ENCODE measurements at regions not wholly inside any gene's neighbourhood (a gene's known extent, or its start where the extent isn't known, plus 50 kb on each side); places are given as distances from the start of the nearest gene placed in this dataset.

- TF ChIP-seq REST (tag by site-specific recombination; IDR thresholded peaks at IDR 0.05) (no peak), CTCF (tag by site-specific recombination; IDR thresholded peaks at IDR 0.05) (no peak)
These were observed 210.3 kb upstream of the GPR26 start for GRCh38 chr10:123455861-123456260.

All from HEK293 (cell line).